NCI-H774 (cell line): ENCODE measurements at regions not wholly inside any gene's neighbourhood (a gene's known extent, or its start where the extent isn't known, plus 50 kb on each side); places are given as distances from the start of the nearest gene placed in this dataset.
"Not testable (repeated sequence)": the region's sequence is repeated elsewhere in the genome, so short reads cannot be mapped to it uniquely, and the experiment has no call there.

Source experiments
- DNase-seq: peaks from one replicate; lab custom pipeline; 2025; lab: John Stamatoyannopoulos, UW

GRCh38 chr5:100694100-100694499 lies 158.9 kb downstream of the FAM174A start:
- no peak for DNase-seq

- DNase-seq = no peak
Measured at GRCh38 chr5:100697970-100698369, 162.8 kb downstream of the FAM174A start.

GRCh38 chr5:100706776-100707175 lies 171.6 kb downstream of the FAM174A start:
- no peak for DNase-seq

GRCh38 chr5:100708645-100709171 lies 173.5 kb downstream of the FAM174A start:
- DNase-seq = no peak

- no peak for DNase-seq
Measured at GRCh38 chr5:100709771-100710170, 174.6 kb downstream of the FAM174A start.

- not testable (repeated sequence) for DNase-seq
Measured at GRCh38 chr5:100714780-100715179, 179.6 kb downstream of the FAM174A start.

- no peak for DNase-seq
Measured at GRCh38 chr5:100722657-100723056, 180.4 kb downstream of the ST8SIA4 start.

GRCh38 chr5:100723229-100723628 lies 179.9 kb downstream of the ST8SIA4 start:
- no peak for DNase-seq

- DNase-seq = no peak
Measured at GRCh38 chr5:100726116-100726515, 177.0 kb downstream of the ST8SIA4 start.

GRCh38 chr5:100731768-100732167 lies 171.3 kb downstream of the ST8SIA4 start:
- peak; percentile 15 for DNase-seq

- no peak for DNase-seq
Measured at GRCh38 chr5:100746730-100747129, 156.4 kb downstream of the ST8SIA4 start.

GRCh38 chr5:100749771-100750284 lies 153.3 kb downstream of the ST8SIA4 start:
- DNase-seq = no peak

- no peak for DNase-seq
Measured at GRCh38 chr5:100755435-100755834, 147.6 kb downstream of the ST8SIA4 start.
